HEK293 (cell line): ENCODE measurements at regions not wholly inside any gene's neighbourhood (a gene's known extent, or its start where the extent isn't known, plus 50 kb on each side); places are given as distances from the start of the nearest gene placed in this dataset.

Experiments used
- CTCF ChIA-PET: fragments of 350-600 bp; formaldehyde crosslinking; extraction: SDS; loops from one replicate; lab custom pipeline; 2021; ENCODE audit warnings: antibody characterized with exemption; lab: Yijun Ruan, JAX
- POLR2A ChIA-PET: fragments of 300-600 bp; formaldehyde crosslinking; extraction: SDS; loops from one replicate; lab custom pipeline; 2020; ENCODE audit warnings: antibody characterized with exemption, inconsistent platforms; lab: Yijun Ruan, JAX
- H3K27ac ChIP-seq: fragments of 200-500 bp; sonication (Bioruptor generic); 2 replicates; pipeline ENCODE4 v1.5.1; 2014; ENCODE audit warnings: low read depth, low read length, control low read depth, inconsistent platforms; ENCODE audit errors: extremely low read depth
- H3K36me3 ChIP-seq, 2 experiments: fragments of 200-500 bp in 1 of 2; sonication (Bioruptor generic) in 1 of 2; 1 replicate in 1 of 2; 2 replicates in 1 of 2; pipeline ENCODE4 v1.5.1; 2014 to 2017; ENCODE audit warnings: inconsistent platforms in 2 of 2, low read length in 2 of 2; ENCODE audit not compliant: control insufficient read depth in 2 of 2, insufficient read depth in 1 of 2
- H3K4me1 ChIP-seq: fragments of 200-500 bp; sonication (Bioruptor generic); 2 replicates; pipeline ENCODE4 v1.5.1; 2014; ENCODE audit warnings: mild to moderate bottlenecking, low read length, inconsistent platforms; ENCODE audit not compliant: control insufficient read depth, insufficient read depth
- H3K4me3 ChIP-seq: 2 replicates; pipeline ENCODE4 v1.5.1; 2011; ENCODE audit warnings: low read depth, mild to moderate bottlenecking, control low read depth, low read length, moderate library complexity
- H3K9me3 ChIP-seq: fragments of 200-500 bp; sonication (Bioruptor generic); 2 replicates; pipeline ENCODE4 v1.5.1; 2014; ENCODE audit warnings: low read depth, low read length, inconsistent platforms; ENCODE audit not compliant: control insufficient read depth, insufficient read depth
- FEZF1 ChIP-seq: fragments of 450-650 bp; formaldehyde crosslinking; IDR thresholded peaks from 2 replicates; pipeline ENCODE4 v1.5.1; 2016; ENCODE audit warnings: missing biosample characterization, missing genetic modification characterization
- MYNN ChIP-seq: fragments of 450-650 bp; formaldehyde crosslinking; IDR thresholded peaks from 2 replicates; pipeline ENCODE4 v1.5.1; 2016; ENCODE audit warnings: missing biosample characterization, missing genetic modification characterization, borderline replicate concordance
- OVOL3 ChIP-seq: fragments of 450-650 bp; formaldehyde crosslinking; IDR thresholded peaks from 2 replicates; pipeline ENCODE4 v1.5.1; 2016; ENCODE audit warnings: missing biosample characterization, missing genetic modification characterization
- SP3 ChIP-seq: fragments of 450-650 bp; formaldehyde crosslinking; IDR thresholded peaks from 2 replicates; pipeline ENCODE4 v1.5.1; 2016; ENCODE audit warnings: missing biosample characterization, missing genetic modification characterization
- ZFHX2 ChIP-seq: fragments of 450-650 bp; formaldehyde crosslinking; conservative IDR thresholded peaks from 2 replicates; pipeline ENCODE4 v1.5.1; 2016; ENCODE audit warnings: missing biosample characterization, missing genetic modification characterization
- ZFP3 ChIP-seq: fragments of 450-650 bp; formaldehyde crosslinking; IDR thresholded peaks from 2 replicates; pipeline ENCODE4 v1.5.1; 2016; ENCODE audit warnings: low read depth, missing biosample characterization, missing genetic modification characterization
- ZFP69B ChIP-seq: fragments of 450-650 bp; formaldehyde crosslinking; IDR thresholded peaks from 2 replicates; pipeline ENCODE4 v1.5.1; 2016; ENCODE audit warnings: missing biosample characterization, missing genetic modification characterization
- ZNF133 ChIP-seq: fragments of 450-650 bp; formaldehyde crosslinking; IDR thresholded peaks from 2 replicates; pipeline ENCODE4 v1.5.1; 2016; ENCODE audit warnings: missing biosample characterization, missing genetic modification characterization
- ZNF24 ChIP-seq: fragments of 450-650 bp; formaldehyde crosslinking; IDR thresholded peaks from 2 replicates; pipeline ENCODE4 v1.5.1; 2016; ENCODE audit warnings: missing biosample characterization, missing genetic modification characterization
- ZNF335 ChIP-seq: fragments of 450-650 bp; formaldehyde crosslinking; conservative IDR thresholded peaks from 2 replicates; pipeline ENCODE4 v1.5.1; 2016; ENCODE audit warnings: missing biosample characterization, missing genetic modification characterization
- ZNF366 ChIP-seq: fragments of 450-650 bp; formaldehyde crosslinking; conservative IDR thresholded peaks from 2 replicates; pipeline ENCODE4 v1.5.1; 2016; ENCODE audit warnings: missing biosample characterization, missing genetic modification characterization
- ZNF473 ChIP-seq: fragments of 450-650 bp; formaldehyde crosslinking; IDR thresholded peaks from 2 replicates; pipeline ENCODE4 v1.5.1; 2017; ENCODE audit warnings: missing biosample characterization, missing genetic modification characterization
- ZNF555 ChIP-seq: fragments of 450-650 bp; formaldehyde crosslinking; conservative IDR thresholded peaks from 2 replicates; pipeline ENCODE4 v1.5.1; 2017; ENCODE audit warnings: missing biosample characterization, mild to moderate bottlenecking, missing genetic modification characterization, inconsistent platforms
- ZNF600 ChIP-seq: fragments of 450-650 bp; formaldehyde crosslinking; IDR thresholded peaks from 2 replicates; pipeline ENCODE4 v1.5.1; 2016; ENCODE audit warnings: missing biosample characterization, missing genetic modification characterization
- ZNF701 ChIP-seq: fragments of 450-650 bp; formaldehyde crosslinking; IDR thresholded peaks from 2 replicates; pipeline ENCODE4 v1.5.1; 2016; ENCODE audit warnings: missing biosample characterization, missing genetic modification characterization
- ZNF785 ChIP-seq: fragments of 450-650 bp; formaldehyde crosslinking; IDR thresholded peaks from 2 replicates; pipeline ENCODE4 v1.5.1; 2016; ENCODE audit warnings: missing biosample characterization, missing genetic modification characterization
- ZXDB ChIP-seq: fragments of 450-650 bp; formaldehyde crosslinking; IDR thresholded peaks from 2 replicates; pipeline ENCODE4 v1.5.1; 2016; ENCODE audit warnings: missing biosample characterization, missing genetic modification characterization
- TF ChIP-seq, protein P1 (sequence below): fragments of 450-650 bp; formaldehyde crosslinking; IDR thresholded peaks from 2 replicates; pipeline ENCODE4 v1.5.1; 2016; ENCODE audit warnings: missing biosample characterization, missing genetic modification characterization
- TF ChIP-seq, protein P2 (sequence below): fragments of 450-650 bp; formaldehyde crosslinking; IDR thresholded peaks from 2 replicates; pipeline ENCODE4 v1.5.1; 2017; ENCODE audit warnings: missing biosample characterization, missing genetic modification characterization
- TF ChIP-seq, protein P3 (sequence below): fragments of 450-650 bp; formaldehyde crosslinking; IDR thresholded peaks from 2 replicates; pipeline ENCODE4 v1.5.1; 2016; ENCODE audit warnings: missing biosample characterization, missing genetic modification characterization

DNA sequence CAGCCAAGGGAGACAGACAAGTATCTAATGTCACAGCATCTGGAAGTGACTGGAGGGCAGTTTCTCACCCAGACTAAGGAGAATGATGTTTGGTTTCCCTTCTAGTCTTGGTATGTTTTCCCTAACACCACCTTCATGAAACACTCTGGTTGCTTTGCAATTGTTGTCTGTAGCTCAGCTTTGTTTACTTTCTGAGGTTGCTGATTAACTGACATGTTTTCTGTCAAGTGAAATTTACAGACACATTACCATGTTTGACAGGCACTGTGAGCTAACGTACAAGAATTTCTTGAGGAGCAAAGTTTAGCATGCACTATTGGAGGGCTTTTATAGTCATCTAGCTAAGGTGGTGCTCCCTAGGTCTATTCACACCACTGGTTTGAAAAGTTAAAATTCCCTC lies 131.6 kb upstream of the NECTIN3 start:
- no peaks in the 10 kb centered on the region for H3K9me3 ChIP-seq
- H3K36me3 ChIP-seq = no peaks in the 10 kb centered on the region
- ChIA-PET POLR2A (no interaction called here), CTCF (no interaction called here)
- H3K27ac ChIP-seq = no peak overlapping the region
- no peaks in the 10 kb centered on the region for H3K4me1 ChIP-seq
- TF ChIP-seq OVOL3 (no peak), ZNF366 (tag by site-specific recombination) (no peak), FEZF1 (tag by site-specific recombination) (no peak), ZNF600 (tag by site-specific recombination) (no peak), ZXDB (no peak), ZFP69B (tag by site-specific recombination) (no peak), SP3 (no peak), MYNN (tag by site-specific recombination) (no peak), ZFP3 (no peak), ZNF785 (tag by site-specific recombination) (no peak), ZNF473 (no peak)
- TF ChIP-seq, protein P1, sequence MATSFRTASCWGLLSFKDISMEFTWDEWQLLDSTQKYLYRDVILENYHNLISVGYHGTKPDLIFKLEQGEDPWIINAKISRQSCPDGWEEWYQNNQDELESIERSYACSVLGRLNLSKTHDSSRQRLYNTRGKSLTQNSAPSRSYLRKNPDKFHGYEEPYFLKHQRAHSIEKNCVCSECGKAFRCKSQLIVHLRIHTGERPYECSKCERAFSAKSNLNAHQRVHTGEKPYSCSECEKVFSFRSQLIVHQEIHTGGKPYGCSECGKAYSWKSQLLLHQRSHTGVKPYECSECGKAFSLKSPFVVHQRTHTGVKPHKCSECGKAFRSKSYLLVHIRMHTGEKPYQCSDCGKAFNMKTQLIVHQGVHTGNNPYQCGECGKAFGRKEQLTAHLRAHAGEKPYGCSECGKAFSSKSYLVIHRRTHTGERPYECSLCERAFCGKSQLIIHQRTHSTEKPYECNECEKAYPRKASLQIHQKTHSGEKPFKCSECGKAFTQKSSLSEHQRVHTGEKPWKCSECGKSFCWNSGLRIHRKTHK (tag by site-specific recombination) = no peak
- TF ChIP-seq, protein P2, sequence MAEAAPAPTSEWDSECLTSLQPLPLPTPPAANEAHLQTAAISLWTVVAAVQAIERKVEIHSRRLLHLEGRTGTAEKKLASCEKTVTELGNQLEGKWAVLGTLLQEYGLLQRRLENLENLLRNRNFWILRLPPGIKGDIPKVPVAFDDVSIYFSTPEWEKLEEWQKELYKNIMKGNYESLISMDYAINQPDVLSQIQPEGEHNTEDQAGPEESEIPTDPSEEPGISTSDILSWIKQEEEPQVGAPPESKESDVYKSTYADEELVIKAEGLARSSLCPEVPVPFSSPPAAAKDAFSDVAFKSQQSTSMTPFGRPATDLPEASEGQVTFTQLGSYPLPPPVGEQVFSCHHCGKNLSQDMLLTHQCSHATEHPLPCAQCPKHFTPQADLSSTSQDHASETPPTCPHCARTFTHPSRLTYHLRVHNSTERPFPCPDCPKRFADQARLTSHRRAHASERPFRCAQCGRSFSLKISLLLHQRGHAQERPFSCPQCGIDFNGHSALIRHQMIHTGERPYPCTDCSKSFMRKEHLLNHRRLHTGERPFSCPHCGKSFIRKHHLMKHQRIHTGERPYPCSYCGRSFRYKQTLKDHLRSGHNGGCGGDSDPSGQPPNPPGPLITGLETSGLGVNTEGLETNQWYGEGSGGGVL (tag by site-specific recombination) = no peak
- TF ChIP-seq, protein P3, sequence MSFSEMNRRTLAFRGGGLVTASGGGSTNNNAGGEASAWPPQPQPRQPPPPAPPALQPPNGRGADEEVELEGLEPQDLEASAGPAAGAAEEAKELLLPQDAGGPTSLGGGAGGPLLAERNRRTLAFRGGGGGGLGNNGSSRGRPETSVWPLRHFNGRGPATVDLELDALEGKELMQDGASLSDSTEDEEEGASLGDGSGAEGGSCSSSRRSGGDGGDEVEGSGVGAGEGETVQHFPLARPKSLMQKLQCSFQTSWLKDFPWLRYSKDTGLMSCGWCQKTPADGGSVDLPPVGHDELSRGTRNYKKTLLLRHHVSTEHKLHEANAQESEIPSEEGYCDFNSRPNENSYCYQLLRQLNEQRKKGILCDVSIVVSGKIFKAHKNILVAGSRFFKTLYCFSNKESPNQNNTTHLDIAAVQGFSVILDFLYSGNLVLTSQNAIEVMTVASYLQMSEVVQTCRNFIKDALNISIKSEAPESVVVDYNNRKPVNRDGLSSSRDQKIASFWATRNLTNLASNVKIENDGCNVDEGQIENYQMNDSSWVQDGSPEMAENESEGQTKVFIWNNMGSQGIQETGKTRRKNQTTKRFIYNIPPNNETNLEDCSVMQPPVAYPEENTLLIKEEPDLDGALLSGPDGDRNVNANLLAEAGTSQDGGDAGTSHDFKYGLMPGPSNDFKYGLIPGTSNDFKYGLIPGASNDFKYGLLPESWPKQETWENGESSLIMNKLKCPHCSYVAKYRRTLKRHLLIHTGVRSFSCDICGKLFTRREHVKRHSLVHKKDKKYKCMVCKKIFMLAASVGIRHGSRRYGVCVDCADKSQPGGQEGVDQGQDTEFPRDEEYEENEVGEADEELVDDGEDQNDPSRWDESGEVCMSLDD = no peak
- H3K4me3 ChIP-seq = no peak overlapping the region

DNA sequence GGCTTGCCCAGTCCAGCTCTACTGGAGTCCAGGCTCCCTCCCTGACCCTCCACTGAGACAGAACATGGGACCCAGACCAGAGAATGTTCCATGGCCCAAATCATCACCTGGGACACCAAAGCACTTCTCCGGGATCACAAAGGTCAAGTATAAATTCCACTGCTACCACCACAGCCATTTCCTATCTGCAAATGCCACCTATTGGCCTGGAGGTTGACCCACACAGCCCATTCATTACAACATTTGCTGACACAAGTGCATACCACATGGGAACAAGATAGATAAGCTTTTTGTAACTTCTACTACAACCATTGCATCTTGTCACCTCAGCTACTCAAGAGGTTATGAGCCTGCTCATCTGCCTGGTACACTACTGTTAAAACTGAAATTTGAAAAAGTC lies 126.8 kb upstream of the NECTIN3 start:
- POLR2A ChIA-PET = no interaction called here
- Histone ChIP-seq H3K36me3 (no peaks in the 10 kb centered on the region), H3K9me3 (no peaks in the 10 kb centered on the region), H3K4me1 (no peaks in the 10 kb centered on the region), H3K4me3 (no peak overlapping the region), H3K27ac (no peak overlapping the region)
- TF ChIP-seq ZNF555 (tag by site-specific recombination) = no peak
- no peak for TF ChIP-seq ZNF701 (tag by site-specific recombination)
- no peak for TF ChIP-seq ZNF335 (tag by site-specific recombination)
- TF ChIP-seq ZNF24 = no peak
- TF ChIP-seq ZFHX2 (tag by site-specific recombination) = no peak
- TF ChIP-seq ZNF133 (tag by site-specific recombination) = no peak
- CTCF ChIA-PET = no interaction called here
